ENCODE measurements at regions not wholly inside any gene's neighbourhood (a gene's known extent, or its start where the extent isn't known, plus 50 kb on each side); places are given as distances from the start of the nearest gene placed in this dataset.

- no peaks in the 10 kb centered on the region for H3K27me3 ChIP-seq (ENCODE audit: control insufficient read depth in 2 of 2, insufficient read depth in 2 of 2, low read length in 2 of 2)
- no peak overlapping the region for H3K9ac ChIP-seq (ENCODE audit: insufficient read depth, low read length, poor library complexity, severe bottlenecking)
- H3K4me2 ChIP-seq (replicated peaks; ENCODE audit: extremely low read depth, low read length, poor library complexity, severe bottlenecking), result no peak overlapping the region
- H3K4me1 ChIP-seq (ENCODE audit: control insufficient read depth in 1 of 2, insufficient read depth in 2 of 2, low read length in 2 of 2), result no peaks in the 10 kb centered on the region
- no peak overlapping the region for H3K4me3 ChIP-seq (replicated peaks in 1 of 3; ENCODE audit: low read depth in 2 of 3, low read length in 3 of 3)
- Mint-ChIP-seq H3K4me3 (no peak overlapping the region), H3K9me3 (peaks cover 0 to 2% (median 0%) of the 10 kb centered on the region in 7 donors), H3K36me3 (no peaks in the 10 kb centered on the region), H3K27me3 (ENCODE audit: low read depth in 3 of 3) (peaks cover 0 to 2% (median 0%) of the 10 kb centered on the region in 3 donors), H3K4me1 (no peaks in the 10 kb centered on the region), H3K27ac (no peak overlapping the region)
- TF ChIP-seq CTCF (IDR thresholded peaks at IDR 0.05), result no peak
- no peak overlapping the region for H2AFZ ChIP-seq (ENCODE audit: insufficient read depth, low read depth, low read length, poor library complexity, severe bottlenecking)
- no peak overlapping the region for H3K27ac ChIP-seq (ENCODE audit: low read depth in 1 of 2, low read length in 2 of 2)
- 88% methylated on average over 2 of the region's 4 CpGs for whole genome bisulfite sequencing (ENCODE audit: insufficient coverage)
- H4K20me1 ChIP-seq (ENCODE audit: insufficient read depth, low read length), result no peaks in the 10 kb centered on the region
- H3K79me2 ChIP-seq (ENCODE audit: insufficient read depth, low read length), result no peaks in the 10 kb centered on the region
- intact Hi-C loops (cut with micrococcal nuclease), result no loop called here
- no peaks in the 10 kb centered on the region for H3K36me3 ChIP-seq (replicated peaks in 1 of 2; ENCODE audit: control insufficient read depth in 1 of 2, insufficient read depth in 2 of 2, low read length in 2 of 2)
- no peak for DNase-seq
- no peaks in the 10 kb centered on the region for H3K9me3 ChIP-seq (replicated peaks in 1 of 2; ENCODE audit: control insufficient read depth in 1 of 2, insufficient read depth in 1 of 2, low read length in 2 of 2)
Measured at GRCh38 chr1:87993051-87993450, 664.4 kb downstream of the LMO4 start.

- TF ChIP-seq CTCF (IDR thresholded peaks at IDR 0.05), result no peak
- no peak overlapping the region for H2AFZ ChIP-seq (ENCODE audit: insufficient read depth, low read depth, low read length, poor library complexity, severe bottlenecking)
- Mint-ChIP-seq H3K9me3 (peaks cover 0 to 2% (median 0%) of the 10 kb centered on the region in 7 donors), H3K4me3 (no peak overlapping the region), H3K27ac (no peak overlapping the region), H3K27me3 (ENCODE audit: low read depth in 3 of 3) (peaks cover 0 to 3% (median 2%) of the 10 kb centered on the region in 3 donors), H3K36me3 (no peaks in the 10 kb centered on the region), H3K4me1 (no peaks in the 10 kb centered on the region)
- no peaks in the 10 kb centered on the region for H3K27me3 ChIP-seq (ENCODE audit: control insufficient read depth in 2 of 2, insufficient read depth in 2 of 2, low read length in 2 of 2)
- H3K79me2 ChIP-seq (ENCODE audit: insufficient read depth, low read length), result no peaks in the 10 kb centered on the region
- WGBS (ENCODE audit: insufficient coverage), result 100% methylated on average over 1 of the region's 6 CpGs
- H3K4me2 ChIP-seq (replicated peaks; ENCODE audit: extremely low read depth, low read length, poor library complexity, severe bottlenecking), result no peak overlapping the region
- H3K4me3 ChIP-seq (replicated peaks in 1 of 3; ENCODE audit: low read depth in 2 of 3, low read length in 3 of 3), result no peak overlapping the region
- H3K4me1 ChIP-seq (ENCODE audit: control insufficient read depth in 1 of 2, insufficient read depth in 2 of 2, low read length in 2 of 2), result no peaks in the 10 kb centered on the region
- no peak overlapping the region for H3K27ac ChIP-seq (ENCODE audit: low read depth in 1 of 2, low read length in 2 of 2)
- no peaks in the 10 kb centered on the region for H4K20me1 ChIP-seq (ENCODE audit: insufficient read depth, low read length)
- no peaks in the 10 kb centered on the region for H3K9me3 ChIP-seq (replicated peaks in 1 of 2; ENCODE audit: control insufficient read depth in 1 of 2, insufficient read depth in 1 of 2, low read length in 2 of 2)
- H3K9ac ChIP-seq (ENCODE audit: insufficient read depth, low read length, poor library complexity, severe bottlenecking), result no peak overlapping the region
- intact Hi-C loops (cut with micrococcal nuclease), result no loop called here
- DNase-seq, result no peak
- H3K36me3 ChIP-seq (replicated peaks in 1 of 2; ENCODE audit: control insufficient read depth in 1 of 2, insufficient read depth in 2 of 2, low read length in 2 of 2), result no peaks in the 10 kb centered on the region
Measured at GRCh38 chr1:87999852-88000251, 671.2 kb downstream of the LMO4 start.

Data from CD14-positive monocyte (primary cell).